Stimulated activated naive CD8-positive, alpha-beta T cell treated with anti-CD3 and anti-CD28 coated beads, Interleukin-15, Interleukin-2, amounts not matched to agents 100 U/mL and 50 U/mL, for 24 hours (primary cell): ENCODE measurements at regions not wholly inside any gene's neighbourhood (a gene's known extent, or its start where the extent isn't known, plus 50 kb on each side); places are given as distances from the start of the nearest gene placed in this dataset.
"Not testable (repeated sequence)": the region's sequence is repeated elsewhere in the genome, so short reads cannot be mapped to it uniquely, and the experiment has no call there.

Source experiments
- ATAC-seq: fragments of 150-1000 bp; cut with Tn5 transposase; one replicate; pipeline ENCODE4 v1.10.0; 2021
- DNase-seq: peaks from one replicate; pipeline ENCODE4 v3.0.0; 2021

- ATAC-seq (no peak), DNase-seq (no peak)
These were observed 153.7 kb downstream of the RTL9 start for GRCh38 chrX:110512341-110512740.

- no peak for ATAC-seq
- DNase-seq = no peak
These were observed 155.9 kb downstream of the RTL9 start for GRCh38 chrX:110514509-110514908.

- ATAC-seq = no peak
- DNase-seq = no peak
These were observed 160.9 kb downstream of the RTL9 start for GRCh38 chrX:110519501-110519900.

- DNase-seq (no peak), ATAC-seq (no peak)
These were observed 161.3 kb downstream of the RTL9 start for GRCh38 chrX:110519906-110520452.

GRCh38 chrX:110520652-110521051 is 162.0 kb downstream of the RTL9 start:
- not testable (repeated sequence) for ATAC-seq, DNase-seq

DNA sequence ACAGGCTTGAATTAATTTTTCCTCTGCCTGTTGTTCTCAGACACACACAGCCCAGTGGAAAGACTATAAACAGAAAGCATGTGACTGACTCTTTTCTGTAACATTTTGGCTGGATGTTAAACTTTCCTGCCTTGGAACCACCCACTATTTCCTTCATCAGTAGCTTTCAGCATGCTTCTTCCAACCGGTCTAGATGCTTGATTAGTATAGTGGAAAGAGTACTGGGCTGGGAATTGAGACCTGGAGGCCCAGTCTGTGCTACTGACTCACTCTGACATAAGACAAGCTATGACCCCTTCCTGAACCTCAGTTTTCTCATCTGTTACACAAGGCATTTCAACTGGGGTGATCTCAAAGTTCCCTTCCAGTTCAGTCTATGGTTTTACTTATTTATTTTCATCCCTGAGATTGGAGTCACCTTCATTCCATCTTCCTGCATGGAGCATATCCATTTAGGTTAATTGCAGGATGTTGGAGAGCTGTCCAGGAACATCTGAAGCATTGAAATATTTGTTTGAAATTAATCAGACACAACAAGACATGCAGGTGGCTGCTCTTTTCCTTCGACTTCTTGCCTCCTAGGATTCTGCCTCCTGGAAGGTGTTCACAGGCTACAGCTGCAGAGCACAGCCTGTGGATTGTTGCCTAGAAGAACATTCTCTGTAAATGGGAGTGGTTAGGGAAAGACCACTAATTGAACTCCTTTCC is 173.4 kb downstream of the RTL9 start:
- ATAC-seq (no peak), DNase-seq (no peak)

DNA sequence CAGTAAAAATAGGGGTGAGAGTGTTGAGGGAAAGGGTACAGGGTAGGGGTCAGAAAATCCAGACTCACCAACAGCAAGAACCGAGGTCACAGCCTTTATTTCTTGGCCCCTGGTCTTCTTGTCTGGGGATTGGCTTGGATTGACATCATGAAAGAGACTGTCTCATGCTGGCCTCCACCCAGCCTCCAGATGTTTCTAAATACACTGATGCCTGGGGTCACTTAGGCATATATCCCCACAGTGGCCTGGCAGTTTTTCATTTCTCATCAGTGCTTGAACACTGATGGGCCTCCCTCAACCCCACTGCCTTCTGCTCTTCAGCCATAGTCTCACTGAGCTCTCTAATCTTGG is 173.9 kb downstream of the RTL9 start:
- ATAC-seq = no peak

DNA sequence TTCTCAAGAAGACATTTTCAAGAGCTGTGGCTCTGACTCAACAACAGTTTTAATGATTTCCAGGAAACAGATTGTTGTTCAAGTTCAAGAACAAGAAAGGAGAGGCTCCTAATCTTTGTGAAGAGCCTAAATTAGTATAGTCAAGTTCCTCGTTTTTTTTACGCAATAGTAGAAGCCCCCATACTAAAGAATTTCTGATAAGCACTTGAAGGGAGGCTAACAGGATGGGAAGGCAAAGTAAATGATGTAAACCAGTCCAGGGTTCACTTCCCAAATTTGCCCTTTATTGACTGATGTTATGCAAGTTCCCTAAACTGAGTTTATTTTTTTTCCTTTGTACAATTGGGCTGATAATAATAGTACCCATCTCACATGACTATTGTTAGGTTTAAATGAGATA is 178.2 kb downstream of the RTL9 start:
- DNase-seq = no peak
- no peak for ATAC-seq

More for the DNA sequence above, 173.9 kb downstream of the RTL9 start:
- DNase-seq = no peak

DNA sequence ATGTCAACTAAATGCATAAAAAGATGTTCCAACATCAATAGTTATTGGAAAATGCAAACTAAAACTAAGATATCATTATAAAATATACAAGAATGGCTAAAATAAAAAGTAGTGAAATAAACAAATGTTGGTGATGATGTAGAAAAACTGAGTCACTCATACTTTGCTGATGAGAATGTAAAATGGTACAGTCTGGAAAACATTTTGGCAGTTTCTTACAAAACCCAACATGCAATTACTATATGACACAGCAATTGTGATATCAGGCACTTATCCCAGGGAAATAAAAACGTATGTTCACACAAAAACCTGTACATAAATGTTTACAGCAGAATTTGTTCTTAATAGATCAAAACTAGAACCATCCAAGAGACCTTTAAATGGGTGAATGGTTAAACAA is 182.6 kb downstream of the RTL9 start:
- DNase-seq = no peak
- no peak for ATAC-seq

DNA sequence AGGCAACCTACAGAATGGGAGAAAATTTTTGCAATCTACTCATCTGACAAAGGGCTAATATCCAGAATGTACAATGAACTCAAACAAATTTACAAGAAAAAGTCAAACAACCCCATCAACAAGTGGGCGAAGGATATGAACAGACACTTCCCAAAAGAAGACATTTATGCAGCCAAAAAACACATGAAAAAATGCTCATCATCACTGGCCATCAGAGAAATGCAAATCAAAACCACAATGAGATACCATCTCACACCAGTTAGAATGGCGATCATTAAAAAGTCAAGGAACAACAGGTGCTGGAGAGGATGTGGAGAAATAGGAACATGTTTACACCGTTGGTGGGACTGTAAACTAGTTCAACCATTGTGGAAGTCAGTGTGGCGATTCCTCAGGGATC is 192.2 kb downstream of the RTL9 start:
- DNase-seq, ATAC-seq: not testable (repeated sequence)

GRCh38 chrX:110557864-110558263 is 199.2 kb downstream of the RTL9 start:
- ATAC-seq (no peak), DNase-seq (no peak)

GRCh38 chrX:110558406-110558805 is 199.8 kb downstream of the RTL9 start:
- DNase-seq (no peak), ATAC-seq (no peak)

DNA sequence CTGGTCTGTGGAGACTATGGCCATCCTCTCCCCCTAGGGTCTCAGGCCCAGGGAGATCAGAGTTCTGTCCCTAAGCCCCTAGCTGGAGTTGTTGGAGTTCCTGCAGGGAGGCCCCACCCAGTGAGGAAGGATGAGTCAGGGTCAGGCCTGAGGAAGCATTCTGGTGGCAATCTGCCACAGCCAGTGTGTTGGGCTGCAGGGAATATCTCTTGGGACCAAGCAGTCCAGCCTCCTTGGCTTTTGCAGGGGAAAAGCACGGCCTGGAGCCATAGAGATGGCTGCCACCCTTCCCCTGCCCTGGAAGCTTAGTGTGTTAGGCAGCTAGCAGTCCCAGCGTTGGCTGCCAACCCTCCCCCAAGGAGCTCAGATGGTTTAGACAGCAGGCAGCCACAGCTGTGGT is 202.4 kb downstream of the RTL9 start:
- no peak for ATAC-seq
- DNase-seq = no peak

DNA sequence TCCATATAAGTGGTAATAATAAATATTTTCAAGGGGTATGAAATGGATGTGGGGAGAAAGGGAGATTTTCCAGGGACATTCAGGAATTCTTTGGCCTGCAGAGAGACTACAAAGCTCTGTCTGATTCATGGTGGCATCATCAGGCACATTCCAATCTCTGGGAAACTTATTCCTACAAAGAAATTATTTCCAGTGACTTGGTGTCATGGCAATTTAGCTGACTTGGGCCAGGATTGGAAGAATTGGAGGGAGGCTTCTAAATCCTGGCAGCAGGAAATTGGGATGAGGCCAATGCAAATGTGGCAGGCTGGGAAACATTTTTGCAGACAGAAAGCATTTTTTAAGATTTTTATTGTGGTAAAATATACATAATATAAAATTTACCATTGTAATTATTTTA is 204.6 kb downstream of the RTL9 start:
- no peak for ATAC-seq
- DNase-seq = no peak

DNA sequence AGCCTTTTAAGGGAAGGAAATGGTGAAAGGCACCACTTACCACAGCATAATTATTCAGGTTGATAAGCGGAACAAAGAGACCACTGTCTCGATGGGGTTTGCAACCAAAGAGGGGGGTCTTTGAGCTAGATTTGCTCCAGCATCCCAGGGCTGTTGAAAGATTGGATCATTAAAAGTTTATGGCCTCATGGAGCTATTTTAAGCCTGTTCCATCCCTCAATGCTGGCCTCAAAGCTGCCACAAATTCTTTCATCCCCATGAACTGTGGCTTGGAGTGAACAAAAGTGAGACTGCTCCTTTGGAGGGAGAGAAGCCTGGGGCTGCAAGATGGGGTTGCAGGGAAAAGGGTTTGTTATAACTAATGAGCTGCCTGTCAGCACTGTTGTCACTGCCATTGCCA is 209.8 kb downstream of the RTL9 start:
- ATAC-seq (no peak), DNase-seq (no peak)

GRCh38 chrX:110569506-110569905 is 210.9 kb downstream of the RTL9 start:
- ATAC-seq (no peak), DNase-seq (no peak)

GRCh38 chrX:110578270-110578669 is 217.3 kb downstream of the CHRDL1 start:
- DNase-seq (no peak), ATAC-seq (no peak)

GRCh38 chrX:110584083-110584482 is 211.5 kb downstream of the CHRDL1 start:
- no peak for DNase-seq
- ATAC-seq = no peak

DNA sequence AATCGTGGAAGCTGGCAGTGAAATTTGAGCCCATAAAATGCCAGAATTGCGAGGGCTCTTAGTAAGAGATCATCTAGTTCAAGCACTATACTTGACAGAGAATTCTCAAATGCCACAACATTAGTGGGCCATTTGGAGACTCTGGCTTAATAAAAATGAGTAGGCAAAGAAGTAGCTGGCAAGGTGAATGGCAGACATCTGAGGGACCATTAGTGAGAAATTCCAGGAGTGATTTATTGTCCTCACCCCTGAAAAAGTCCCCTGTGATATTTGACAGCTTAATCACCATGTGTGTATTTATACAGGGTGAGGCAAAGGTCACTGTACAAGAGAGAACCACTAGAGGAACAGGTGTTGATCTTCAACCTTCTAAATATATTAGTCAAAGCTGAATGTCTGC is 207.5 kb downstream of the CHRDL1 start:
- no peak for ATAC-seq

GRCh38 chrX:110588853-110589252 is 206.8 kb downstream of the CHRDL1 start:
- ATAC-seq (no peak), DNase-seq (no peak)

More for the DNA sequence above, 207.5 kb downstream of the CHRDL1 start:
- DNase-seq = no peak

DNA sequence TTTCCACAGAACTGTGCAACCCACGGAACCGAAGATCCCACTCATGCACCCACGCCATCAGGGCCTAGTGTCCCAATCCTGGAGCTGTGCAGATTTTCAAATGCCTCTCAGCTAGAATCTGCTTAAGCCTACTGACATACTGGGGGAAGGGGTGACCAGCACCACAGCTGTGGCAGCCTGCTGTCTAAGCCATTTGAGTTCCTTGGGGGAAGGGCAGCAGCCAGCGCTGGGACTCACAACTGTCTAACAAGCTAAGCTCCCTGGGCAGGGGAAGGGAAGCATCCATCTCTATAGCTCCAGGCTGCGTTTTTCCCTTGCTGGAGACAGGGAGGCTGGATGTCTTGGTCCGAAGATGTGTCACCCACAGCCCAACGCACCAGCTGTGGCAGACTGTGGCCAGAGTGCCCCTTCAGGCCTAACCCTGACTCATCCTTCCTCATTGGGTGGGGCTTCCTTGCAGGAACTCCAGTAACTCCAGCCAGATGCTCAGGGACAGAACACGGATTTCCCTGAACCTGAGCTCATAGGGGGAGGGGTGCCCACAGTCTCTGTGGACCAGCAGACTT is 194.8 kb downstream of the CHRDL1 start:
- DNase-seq = no peak
- no peak for ATAC-seq

GRCh38 chrX:110614596-110614995 is 181.0 kb downstream of the CHRDL1 start:
- no peak for DNase-seq
- no peak for ATAC-seq
